K562 (cell line): ENCODE measurements at regions not wholly inside any gene's neighbourhood (a gene's known extent, or its start where the extent isn't known, plus 50 kb on each side); places are given as distances from the start of the nearest gene placed in this dataset.

ENCODE experiments used
- ATAC-seq: fragments of 200-7000 bp; cut with Tn5 transposase; 3 replicates; pipeline ENCODE4 v1.9.1; 2020; ENCODE audit warnings: moderate library complexity
- BruUV-seq: library from RNA; stranded (reverse); fragments of 400-500 nt; replicated peaks from 2 replicates; lab custom pipeline; 2021; lab: Mats Ljungman, UMichigan
- CTCF ChIA-PET: fragments of 300-600 bp; formaldehyde crosslinking; extraction: SDS; loops from one replicate; lab custom pipeline; 2021; ENCODE audit warnings: low intra/inter-chr PET ratio; lab: Yijun Ruan, JAX
- POLR2A ChIA-PET: fragments of 300-600, 350-650 bp; sonication (Branson Sonifier 250); formaldehyde crosslinking; extraction: SDS; loops from one replicate; lab custom pipeline; 2021; ENCODE audit warnings: antibody characterized with exemption, inconsistent platforms; lab: Yijun Ruan, JAX
- DNase-seq, 4 experiments: peaks; one replicate each; pipeline versions ENCODE4 v3.0.0 to v3.0.0-alpha.2; 2011 to 2018; ENCODE audit warnings: low spot score in 3 of 4, mixed read lengths in 3 of 4; ENCODE audit errors: extremely low read depth in 1 of 4
- FAIRE-seq: peaks from 2 replicates; lab custom pipeline; 2011; peaks lifted over from hg19 to GRCh38; lab: Jason Lieb, UNC
- H2AFZ ChIP-seq: 2 replicates; pipeline ENCODE4 v1.6.0; 2011; ENCODE audit warnings: low read depth, low read length, control low read depth, inconsistent platforms
- H3K27ac ChIP-seq: fragments of 200-600 bp; 3 replicates; pipeline ENCODE4 v1.8.0; 2011; ENCODE audit warnings: low read depth, mild to moderate bottlenecking, control low read depth, inconsistent platforms, low read length, moderate library complexity, mixed read lengths; ENCODE audit errors: extremely low read depth
- H3K27me3 ChIP-seq, 2 experiments: fragments of 300-600 bp in 1 of 2; 2 replicates in 1 of 2; 3 replicates in 1 of 2; pipeline versions ENCODE4 v1.6.0 to v1.8.0; 2011; ENCODE audit warnings: inconsistent platforms in 2 of 2, low read length in 2 of 2, mild to moderate bottlenecking in 1 of 2, mixed read lengths in 1 of 2, moderate library complexity in 1 of 2; ENCODE audit not compliant: control insufficient read depth in 2 of 2, insufficient read depth in 2 of 2
- H3K36me3 ChIP-seq: fragments of 300-600 bp; 3 replicates; pipeline ENCODE4 v1.8.0; 2011; ENCODE audit warnings: mild to moderate bottlenecking, low read length, inconsistent platforms; ENCODE audit not compliant: control insufficient read depth, insufficient read depth
- H3K4me1 ChIP-seq, 2 experiments: fragments of 200-600 bp in 1 of 2; replicated peaks in 1 of 2; 2 replicates in 1 of 2; 3 replicates in 1 of 2; pipeline versions ENCODE4 v1.5.1 to v1.8.0; 2011; ENCODE audit warnings: inconsistent platforms in 2 of 2, low read length in 2 of 2, mild to moderate bottlenecking in 1 of 2, mixed read lengths in 1 of 2, moderate library complexity in 1 of 2; ENCODE audit not compliant: control insufficient read depth in 2 of 2, insufficient read depth in 2 of 2
- H3K4me2 ChIP-seq: 2 replicates; pipeline ENCODE4 v1.6.1; 2011; ENCODE audit warnings: low read length, control low read depth, inconsistent platforms, mixed read lengths; ENCODE audit not compliant: insufficient read depth
- H3K4me3 ChIP-seq: fragments of 200-600 bp; sonication (generic), shearing (Covaris generic); 2 replicates; pipeline ENCODE4 v1.5.1; 2016; ENCODE audit warnings: control low read depth, inconsistent platforms
- H3K79me2 ChIP-seq: fragments of 200-600 bp; 3 replicates; pipeline ENCODE4 v1.8.0; 2011; ENCODE audit warnings: low read length, inconsistent platforms; ENCODE audit not compliant: control insufficient read depth, insufficient read depth
- H3K9ac ChIP-seq, 2 experiments: 2 replicates each; pipeline versions ENCODE4 v1.6.0 to v1.6.1; 2011; ENCODE audit warnings: low read depth in 2 of 2, low read length in 2 of 2, control low read depth in 1 of 2, inconsistent platforms in 1 of 2, mild to moderate bottlenecking in 1 of 2, mixed read lengths in 1 of 2; ENCODE audit not compliant: insufficient read depth in 1 of 2
- H3K9me1 ChIP-seq: one replicate; pipeline ENCODE4 v1.6.0; 2011; ENCODE audit warnings: inconsistent platforms, mild to moderate bottlenecking, low read length, moderate library complexity; ENCODE audit not compliant: control insufficient read depth, insufficient read depth
- H3K9me3 ChIP-seq: replicated peaks from 2 replicates; pipeline ENCODE4 v1.5.1; 2011; ENCODE audit warnings: low read depth, low read length, inconsistent platforms; ENCODE audit not compliant: control insufficient read depth, insufficient read depth
- H4K20me1 ChIP-seq: replicated peaks from 2 replicates; pipeline ENCODE4 v1.6.1; 2011; ENCODE audit warnings: low read length, inconsistent platforms, mixed read lengths; ENCODE audit not compliant: control insufficient read depth, insufficient read depth
- C11orf30 ChIP-seq: fragments of 450-650 bp; IDR thresholded peaks from 2 replicates; pipeline ENCODE4 v1.6.1; 2016; ENCODE audit warnings: low read depth, mild to moderate bottlenecking
- ELF4 ChIP-seq: fragments of 450-650 bp; formaldehyde crosslinking; IDR thresholded peaks from 2 replicates; pipeline ENCODE4 v1.4.0; 2022; ENCODE audit warnings: missing genetic modification characterization
- ILF3 ChIP-seq: fragments of 450-650 bp; IDR thresholded peaks from 2 replicates; pipeline ENCODE4 v1.6.1; 2018; ENCODE audit warnings: antibody characterized with exemption, mild to moderate bottlenecking, moderate library complexity, borderline replicate concordance
- MAFF ChIP-seq: IDR thresholded peaks from 2 replicates; pipeline ENCODE4 v1.6.1; 2012; ENCODE audit warnings: low read length, improper control_type of control experiment
- MAFG ChIP-seq: fragments of 450-650 bp; conservative IDR thresholded peaks from 2 replicates; pipeline ENCODE4 v1.6.1; 2016; ENCODE audit warnings: missing genetic modification characterization, missing compliant biosample characterization
- MAFK ChIP-seq: IDR thresholded peaks from 2 replicates; pipeline ENCODE4 v1.6.1; 2011; ENCODE audit warnings: low read length, improper control_type of control experiment
- RBM39 ChIP-seq: fragments of 200-400 bp; formaldehyde crosslinking; optimal IDR thresholded peaks from 2 replicates; pipeline ENCODE3; 2018; ENCODE audit warnings: low read depth, low read length
- ZBTB8A ChIP-seq: fragments of 450-650 bp; IDR thresholded peaks from 2 replicates; pipeline ENCODE4 v1.6.1; 2018; ENCODE audit warnings: mild to moderate bottlenecking, moderate library complexity; ENCODE audit not compliant: partially characterized antibody
- ZKSCAN8 ChIP-seq: fragments of 200-800 bp; sonication (Bioruptor generic); IDR thresholded peaks from 2 replicates; pipeline ENCODE4 v1.6.1; 2016; ENCODE audit warnings: missing genetic modification characterization, missing compliant biosample characterization
- WGBS: fragments of 100-300 bp; shearing (Covaris generic); methylation state at CpG from one replicate; pipeline ENCODE4 v1.1.6; 2016; ENCODE audit warnings: low coverage, mixed read lengths; ENCODE audit not compliant: insufficient coverage; ENCODE audit errors: missing lambda C conversion rate; 5-methylcytosine and 5-hydroxymethylcytosine counted together
- in situ Hi-C: fragments of 300-500 bp; cut with MboI; formaldehyde crosslinking; loops from 4 replicates; pipeline ENCODE4 v1.15.0; 2018; ENCODE audit warnings: inconsistent platforms, mixed read lengths
- intact Hi-C: fragments of 100-400 bp; cut with micrococcal nuclease; formaldehyde crosslinking; loops from 2 replicates; pipeline ENCODE4 v1.14.2; 2022

DNA sequence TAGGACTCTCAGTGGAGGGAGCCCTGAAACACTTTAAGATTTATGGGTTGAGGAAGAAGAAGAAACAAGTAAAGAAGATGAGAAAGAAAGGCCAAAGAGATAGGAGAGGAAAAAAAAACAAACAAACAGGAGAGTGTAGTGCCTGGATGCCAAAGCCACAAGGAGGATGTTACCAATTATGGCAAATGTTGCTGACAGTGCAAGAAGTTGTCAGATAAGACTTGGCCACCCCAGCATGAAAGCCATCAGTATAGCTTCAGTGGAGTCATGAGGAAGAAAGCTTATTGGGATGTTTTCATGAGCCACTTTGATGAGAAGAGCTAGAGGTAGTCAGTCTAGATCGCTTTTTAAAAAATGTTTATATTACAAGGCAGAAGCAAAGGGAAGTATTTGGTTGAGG is 380.2 kb upstream of the ADGRL4 start:
- FAIRE-seq (no peak), ATAC-seq (no peak), DNase-seq (no peak)
- H3K9me1 ChIP-seq = no peaks in the 10 kb centered on the region
- in situ Hi-C loops (no loop called here), intact Hi-C loops (no loop called here)
- H3K4me3 ChIP-seq = no peak overlapping the region
- no peaks in the 10 kb centered on the region for H3K4me1 ChIP-seq
- 9% methylated on average over 1 of the region's 1 CpG for WGBS
- no peaks in the 10 kb centered on the region for H3K79me2 ChIP-seq
- no peaks in the 10 kb centered on the region for H4K20me1 ChIP-seq
- no peak overlapping the region for H2AFZ ChIP-seq
- TF ChIP-seq MAFG (peak; percentile 34; the same call in 1 of the 2 replicates), ILF3 (no peak), MAFK (peak; percentile 48; the same call in 1 of the 2 replicates), C11orf30 (peak; percentile 29; the same call in 1 of the 2 replicates), ELF4 (CRISPR knock-in tag) (no peak), MAFF (peak; percentile 37; the same call in 1 of the 2 replicates)
- TF ChIP-seq, all 486 proteins: peak for 4
- H3K27me3 ChIP-seq = no peaks in the 10 kb centered on the region
- H3K27ac ChIP-seq = no peak overlapping the region
- ChIA-PET CTCF (no interaction called here), POLR2A (no interaction called here)
- no peak overlapping the region for H3K4me2 ChIP-seq
- BruUV-seq = no TSS peak
- H3K9me3 ChIP-seq = no peaks in the 10 kb centered on the region
- no peaks in the 10 kb centered on the region for H3K36me3 ChIP-seq
- no peak overlapping the region for H3K9ac ChIP-seq

DNA sequence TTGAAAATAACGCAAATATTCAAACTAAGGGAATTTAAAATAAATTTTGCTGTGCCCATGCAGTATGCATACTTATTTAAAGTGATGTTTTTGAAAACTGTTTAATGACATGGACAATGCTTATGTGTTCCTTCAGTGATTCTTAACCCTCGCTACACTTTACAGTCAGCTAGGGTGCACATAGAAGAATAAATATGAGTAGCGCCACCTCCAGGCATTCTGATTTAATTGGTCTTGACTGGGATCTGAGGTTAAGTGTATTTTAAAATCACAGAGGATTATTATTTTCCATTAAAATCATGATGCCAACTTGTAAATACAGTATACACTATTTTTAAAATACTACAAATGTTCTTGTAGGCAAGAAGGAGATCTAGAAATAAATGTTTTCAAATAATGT is 373.5 kb upstream of the ADGRL4 start:
- H3K9me3 ChIP-seq = no peaks in the 10 kb centered on the region
- intact Hi-C loops (no loop called here), in situ Hi-C loops (no loop called here)
- no peak overlapping the region for H3K27ac ChIP-seq
- H3K4me2 ChIP-seq = no peak overlapping the region
- ChIA-PET CTCF (no interaction called here), POLR2A (no interaction called here)
- no peak for TF ChIP-seq ZKSCAN8
- TF ChIP-seq ZBTB8A = no peak
- no peak for TF ChIP-seq RBM39
- H3K9me1 ChIP-seq = no peaks in the 10 kb centered on the region
- H3K27me3 ChIP-seq = no peaks in the 10 kb centered on the region
- ATAC-seq (no peak), DNase-seq (no peak), FAIRE-seq (no peak)
- H3K79me2 ChIP-seq = no peaks in the 10 kb centered on the region
- H3K4me1 ChIP-seq = no peaks in the 10 kb centered on the region
- H2AFZ ChIP-seq = no peak overlapping the region
- BruUV-seq = no TSS peak
- H3K4me3 ChIP-seq = no peak overlapping the region
- no peaks in the 10 kb centered on the region for H3K36me3 ChIP-seq
- no peak overlapping the region for H3K9ac ChIP-seq
- 0% methylated on average over 2 of the region's 3 CpGs for whole genome bisulfite sequencing
- no peaks in the 10 kb centered on the region for H4K20me1 ChIP-seq
